Stimulated activated CD4-positive, alpha-beta T cell treated with anti-CD3 and anti-CD28 coated beads, Interleukin-1b, Interleukin-23, amount 100 ng/mL, for 24 hours (primary cell): ENCODE measurements at regions not wholly inside any gene's neighbourhood (a gene's known extent, or its start where the extent isn't known, plus 50 kb on each side); places are given as distances from the start of the nearest gene placed in this dataset.

ENCODE experiments used
- DNase-seq, 4 experiments: peaks; one replicate each; pipeline ENCODE4 v3.0.0-alpha.2; 2020; ENCODE audit warnings: low read depth in 4 of 4, low spot score in 1 of 4

DNA sequence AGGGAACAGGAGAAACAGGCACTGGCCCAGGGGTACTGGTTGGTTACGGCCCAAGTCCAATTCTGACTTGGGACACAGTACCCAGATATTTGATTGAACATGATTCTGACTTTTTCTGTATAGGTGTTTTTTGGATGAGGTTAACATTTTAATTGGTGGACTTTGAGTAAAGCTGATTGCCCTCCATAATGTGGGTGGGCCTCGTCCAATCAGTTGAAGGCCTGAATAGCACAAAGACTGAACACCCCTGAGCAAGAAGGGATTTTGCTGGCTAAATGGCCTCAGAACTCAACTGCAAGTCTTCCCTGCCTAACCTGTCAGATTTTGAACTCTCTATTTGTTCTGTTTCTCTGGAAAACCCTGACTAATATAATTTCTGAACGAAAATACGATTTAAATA is 222.6 kb downstream of the TEX36 start:
- DNase-seq = no peak

DNA sequence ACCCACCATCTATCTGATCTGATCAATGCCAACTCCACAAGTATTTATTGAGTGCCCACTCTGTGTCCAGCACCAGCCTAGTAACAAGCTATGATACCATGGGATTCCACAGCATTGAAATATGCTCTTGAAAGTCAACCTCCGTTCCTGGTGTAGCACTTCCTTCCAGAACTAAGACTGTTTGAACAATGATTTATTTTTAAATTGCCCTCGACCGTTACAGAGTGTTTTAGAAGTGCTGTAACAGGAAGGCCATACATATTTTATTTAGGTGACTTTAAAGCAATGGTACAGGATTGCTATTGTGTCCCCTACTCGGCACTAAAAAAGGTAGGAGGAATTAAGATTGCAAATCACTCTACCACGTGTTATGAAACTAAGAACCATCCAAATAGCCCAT is 225.6 kb downstream of the TEX36 start:
- no peak for DNase-seq

DNA sequence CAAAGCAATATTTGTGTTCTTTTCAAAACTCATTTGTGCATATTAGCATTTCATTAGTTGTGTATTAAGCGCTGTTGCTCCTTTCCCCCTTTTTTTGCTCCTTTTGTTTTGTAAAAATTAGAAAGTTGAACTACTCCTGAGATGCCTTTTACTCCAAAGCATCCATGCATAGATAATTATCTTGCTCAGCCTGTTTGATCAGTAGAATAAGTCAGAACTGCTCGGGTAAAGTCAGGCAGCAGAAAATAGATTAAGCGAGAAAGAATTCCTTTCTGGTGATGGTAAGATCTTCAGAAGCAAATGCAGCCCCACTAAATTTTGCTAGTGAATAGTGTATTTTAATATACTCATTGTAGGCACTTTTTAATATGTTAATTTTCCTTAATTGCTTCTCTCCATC is 227.1 kb downstream of the TEX36 start:
- no peak for DNase-seq

DNA sequence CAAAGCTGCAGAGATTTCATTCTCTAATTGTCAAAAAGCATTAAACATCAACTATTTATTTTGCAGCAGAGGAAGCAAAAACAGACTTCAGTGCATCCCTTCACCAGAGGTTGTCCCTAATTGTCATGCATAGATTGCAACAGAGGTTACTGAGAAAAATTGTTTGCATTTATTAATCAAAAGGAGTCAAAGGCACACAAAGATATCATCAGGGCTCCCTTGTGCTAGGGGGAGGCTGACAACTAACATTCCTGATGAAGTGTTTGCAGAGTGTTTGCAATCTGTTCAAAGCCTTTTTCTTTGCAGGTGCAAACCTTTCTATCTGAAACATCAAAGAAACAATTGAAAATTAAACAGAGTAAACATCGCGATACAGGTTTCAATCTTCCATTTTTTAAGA is 227.5 kb downstream of the TEX36 start:
- DNase-seq = no peak

DNA sequence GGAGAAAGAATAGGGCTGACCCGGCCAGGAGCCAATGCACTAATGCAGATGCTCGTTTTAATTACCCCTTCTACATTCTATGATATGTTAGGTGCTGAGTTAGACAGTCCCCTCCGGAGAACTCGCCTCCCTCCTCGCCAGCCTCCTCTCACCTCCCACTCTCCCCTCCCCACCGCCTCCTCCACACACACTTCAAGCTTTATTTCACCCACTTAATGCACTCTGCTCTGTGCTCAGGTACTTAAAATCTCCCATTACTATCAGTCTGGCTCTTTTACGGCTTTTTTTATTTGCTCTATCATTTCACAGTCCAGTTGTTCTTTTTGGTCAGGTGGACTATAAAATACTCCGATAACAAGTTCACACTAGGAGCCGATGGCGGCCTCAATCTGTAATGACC is 231.6 kb downstream of the TEX36 start:
- DNase-seq = no peak

DNA sequence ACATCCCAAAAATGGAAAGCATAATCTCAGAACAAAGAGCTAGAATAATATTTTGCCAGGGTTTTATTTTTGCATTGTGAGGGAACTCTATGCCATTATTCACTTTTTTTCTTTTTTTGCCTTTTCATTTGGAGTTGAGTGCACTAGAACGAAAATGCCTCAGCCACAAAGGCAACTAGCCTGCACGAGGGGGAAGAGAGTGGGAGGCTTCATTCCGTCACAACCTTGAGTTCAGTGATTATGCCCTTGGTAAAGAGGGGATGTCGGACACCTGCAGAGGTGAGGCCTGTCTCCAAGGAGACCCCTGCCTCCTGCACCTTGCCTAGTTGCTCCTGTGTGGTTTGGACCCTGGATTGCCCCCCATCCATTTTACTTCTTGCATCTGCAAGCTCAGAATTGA is 232.7 kb downstream of the TEX36 start:
- DNase-seq = no peak

DNA sequence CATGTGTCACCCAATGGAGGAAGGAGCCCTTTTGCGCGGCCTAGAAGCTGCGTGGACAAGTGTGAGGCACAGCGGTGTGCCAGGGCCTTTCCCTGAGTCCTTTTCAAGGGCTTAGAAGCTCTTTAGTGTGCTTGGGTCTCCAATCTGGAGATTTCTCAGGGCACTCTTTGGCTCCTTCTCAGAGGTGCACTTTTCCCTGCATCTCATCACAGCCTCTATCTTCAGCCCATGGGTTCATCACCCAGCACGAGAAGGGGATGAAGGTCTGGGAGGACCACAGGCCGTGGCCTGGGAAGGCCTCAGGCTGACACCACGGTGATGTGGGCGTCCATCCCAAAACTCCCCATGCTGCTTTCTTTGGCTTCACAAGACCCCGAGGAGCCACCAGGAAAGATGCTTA is 233.4 kb downstream of the TEX36 start:
- no peak for DNase-seq

DNA sequence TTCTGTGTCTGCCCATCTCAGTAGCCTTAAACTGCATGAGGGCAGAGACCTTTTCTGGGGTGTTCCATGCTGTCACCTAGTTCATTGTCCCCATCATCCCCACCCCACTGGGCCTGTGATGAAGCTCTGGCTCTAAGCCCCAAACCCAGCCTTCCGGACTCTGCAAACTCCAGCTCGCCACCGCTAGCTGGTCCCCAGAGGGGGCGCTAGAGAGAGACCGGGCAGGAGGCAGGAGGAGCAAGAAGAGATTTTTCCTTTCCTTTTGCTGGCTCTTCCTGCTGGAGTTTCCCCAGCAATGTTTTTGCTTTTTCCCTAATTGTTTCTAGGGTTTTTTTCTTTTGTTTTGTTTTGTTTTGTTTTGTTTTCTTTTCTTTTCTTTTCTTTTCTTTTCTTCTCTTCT is 234.4 kb downstream of the TEX36 start:
- no peak for DNase-seq

DNA sequence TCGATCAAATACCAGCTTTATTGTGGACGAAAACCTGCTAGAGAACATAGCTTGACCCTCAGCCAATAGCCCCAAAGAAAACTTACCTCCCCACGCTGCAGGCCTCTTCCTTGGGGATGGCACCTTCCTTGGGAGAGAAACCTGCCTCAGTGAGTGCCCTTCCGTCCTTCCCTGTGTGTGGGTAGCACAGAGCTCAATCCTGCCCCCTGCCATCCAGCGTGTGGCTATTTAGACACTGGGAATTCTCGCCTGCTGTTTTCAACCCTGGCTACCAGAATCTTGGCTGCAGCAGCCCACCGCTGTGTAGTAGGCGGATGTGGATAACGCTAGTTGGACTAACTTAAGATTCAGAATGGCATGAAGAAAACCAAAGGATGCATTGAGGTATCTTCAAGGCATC is 238.2 kb downstream of the TEX36 start:
- DNase-seq = no peak

DNA sequence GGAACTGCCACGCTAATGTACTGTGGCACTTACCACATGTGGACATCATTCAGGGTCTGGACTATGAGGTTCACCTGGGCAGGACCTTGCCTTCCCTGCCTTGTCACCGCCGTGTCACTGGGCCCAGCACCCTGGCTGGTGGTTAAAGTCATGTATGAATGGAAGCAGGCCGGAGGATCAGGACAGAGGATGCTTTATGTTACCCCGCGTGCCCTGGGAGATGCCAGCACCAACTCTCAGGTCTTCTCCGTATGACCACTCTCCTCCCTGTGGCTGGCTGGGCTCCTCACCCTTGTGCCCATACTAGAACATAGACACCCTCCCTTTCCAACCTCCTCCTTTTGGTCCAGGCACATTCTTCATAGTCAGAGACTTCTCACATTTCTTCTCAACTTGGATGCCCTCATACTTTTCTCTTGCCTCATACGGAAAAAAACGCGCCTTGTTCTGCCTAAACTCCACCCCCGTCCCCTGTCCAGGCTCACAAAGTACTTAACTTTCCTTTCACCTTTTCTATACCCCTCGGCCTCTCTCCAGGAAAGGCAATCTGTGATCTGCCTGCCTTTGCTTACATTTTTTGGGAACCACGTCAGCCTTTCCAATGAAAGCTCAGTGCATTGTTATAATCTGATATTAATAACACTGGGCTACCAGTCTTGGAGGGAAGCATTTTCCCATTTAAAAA is 240.0 kb downstream of the TEX36 start:
- no peak for DNase-seq

DNA sequence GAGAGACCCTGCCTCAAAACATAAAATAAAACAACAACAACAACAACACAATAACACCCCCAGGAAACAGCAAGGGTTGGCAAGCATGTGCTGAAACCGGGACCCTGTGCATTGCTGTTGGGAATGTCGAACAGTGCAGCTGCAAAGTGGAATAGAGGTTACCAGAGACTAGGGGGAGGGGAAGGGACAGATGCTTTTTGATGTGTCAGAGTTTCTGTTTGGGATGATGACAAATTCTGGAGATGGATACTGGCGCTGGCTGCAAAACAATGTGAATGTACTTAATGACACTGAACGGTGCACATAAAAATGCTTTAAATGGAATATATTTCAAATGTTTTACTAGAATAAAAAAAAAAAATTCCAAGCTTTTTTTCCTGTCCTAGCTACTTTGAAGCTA is 241.8 kb downstream of the TEX36 start:
- no peak for DNase-seq

DNA sequence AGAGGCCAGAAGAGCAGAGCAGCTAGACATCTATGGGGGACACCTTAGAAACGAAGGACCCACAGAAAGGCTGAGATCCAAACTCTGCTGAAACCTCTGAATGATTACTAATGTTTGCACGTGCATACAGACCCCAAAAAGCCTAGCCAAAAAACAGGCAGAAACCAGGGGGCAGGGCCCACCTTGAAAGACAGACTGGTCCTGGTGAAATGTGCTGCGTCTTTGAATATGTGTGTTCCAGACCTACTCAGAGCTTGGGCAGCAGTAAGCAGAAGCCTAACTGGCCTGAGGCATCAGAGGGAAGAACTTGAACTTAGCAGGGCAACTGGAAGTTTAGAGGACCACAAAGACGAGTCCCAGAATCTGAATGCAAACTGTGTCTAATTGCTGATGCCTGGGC is 251.8 kb downstream of the TEX36 start:
- no peak for DNase-seq

DNA sequence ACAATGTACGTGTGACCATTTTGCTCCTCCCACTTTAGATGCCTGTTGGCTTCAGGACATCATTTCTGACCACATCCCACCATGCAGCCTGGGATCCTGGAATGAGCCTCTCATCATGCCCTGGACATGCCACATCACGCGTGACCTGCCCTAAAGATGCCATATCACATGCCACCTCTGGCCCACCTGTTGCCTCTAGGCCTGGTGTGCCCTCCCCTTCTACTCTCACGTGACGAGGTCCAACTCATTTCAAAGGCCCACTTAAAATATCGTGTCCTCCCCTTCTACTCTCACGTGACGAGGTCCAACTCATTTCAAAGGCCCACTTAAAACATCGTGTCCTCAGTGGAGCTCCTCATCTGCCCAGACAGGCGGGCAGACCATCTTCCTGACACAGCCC is 254.9 kb downstream of the TEX36 start:
- no peak for DNase-seq

DNA sequence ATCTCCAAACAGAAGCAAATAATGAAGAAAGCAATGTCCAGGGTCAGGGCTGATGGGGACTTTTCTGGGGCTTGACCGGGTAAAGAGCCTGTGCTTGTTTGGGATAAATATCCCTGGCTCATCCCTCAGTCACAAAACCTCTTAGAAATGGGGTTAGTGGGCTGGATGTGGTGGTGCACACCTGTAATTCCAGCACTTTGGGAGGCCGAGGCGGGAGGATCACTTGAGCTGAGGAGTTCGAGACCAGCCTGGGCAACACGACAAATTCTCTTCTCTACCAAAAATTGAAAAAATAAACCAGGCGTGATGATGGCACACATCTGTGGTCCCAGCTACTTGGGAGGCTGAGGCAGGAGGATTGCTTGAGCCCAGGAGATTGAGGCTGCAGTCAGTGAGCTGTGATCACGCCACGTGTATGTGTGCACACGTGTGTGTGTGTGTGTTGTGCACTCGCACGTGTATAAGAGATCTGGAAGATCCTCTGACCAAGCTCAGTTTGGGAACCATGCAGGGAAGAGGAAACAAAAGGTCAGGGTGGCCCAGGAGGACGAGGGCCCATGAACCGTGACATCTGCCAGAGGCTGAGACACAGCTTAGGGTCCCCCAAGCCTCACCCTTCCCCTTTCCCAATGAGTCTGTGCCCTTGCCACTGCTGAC is 258.6 kb downstream of the TEX36 start:
- no peak for DNase-seq

DNA sequence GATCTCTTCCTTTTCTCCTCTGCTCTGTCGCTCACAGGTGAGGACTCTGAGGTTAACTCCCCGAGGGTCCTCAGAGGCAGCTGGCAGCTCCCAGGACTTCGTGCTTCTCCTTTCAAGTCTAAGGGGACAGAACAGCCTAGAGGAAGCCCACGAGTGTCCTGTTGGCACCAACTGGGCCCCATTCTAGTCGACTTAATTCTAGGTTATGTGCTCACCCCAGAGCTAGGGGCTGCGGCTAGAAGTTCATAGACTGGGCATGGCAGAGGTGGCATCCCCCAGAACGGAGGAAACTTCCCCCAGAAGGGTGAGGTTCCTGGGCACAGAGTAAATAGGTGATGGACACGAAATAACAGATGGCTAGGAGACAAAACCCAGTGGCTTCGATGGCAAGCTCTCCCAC is 259.4 kb downstream of the TEX36 start:
- DNase-seq = no peak

DNA sequence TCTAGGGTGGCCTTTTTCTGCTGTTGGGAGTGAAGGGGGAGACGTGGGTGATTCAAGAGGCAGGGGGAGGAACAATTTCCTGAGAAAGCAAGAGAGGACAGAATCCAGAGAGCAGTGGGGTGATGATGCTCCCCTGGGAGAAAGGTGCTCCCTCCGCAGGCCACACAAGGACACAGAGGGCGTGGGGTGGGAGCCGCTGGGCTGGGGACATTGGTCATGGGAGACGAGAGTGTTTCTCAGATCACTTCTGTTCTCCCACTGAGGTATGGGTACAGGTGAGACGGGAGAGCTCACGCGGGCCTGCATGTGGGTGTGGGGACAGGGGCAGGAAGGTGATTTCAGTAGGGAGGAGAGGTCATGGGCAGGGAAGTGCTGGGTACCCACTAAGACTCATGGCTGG is 259.5 kb upstream of the CTBP2 start:
- DNase-seq = no peak

DNA sequence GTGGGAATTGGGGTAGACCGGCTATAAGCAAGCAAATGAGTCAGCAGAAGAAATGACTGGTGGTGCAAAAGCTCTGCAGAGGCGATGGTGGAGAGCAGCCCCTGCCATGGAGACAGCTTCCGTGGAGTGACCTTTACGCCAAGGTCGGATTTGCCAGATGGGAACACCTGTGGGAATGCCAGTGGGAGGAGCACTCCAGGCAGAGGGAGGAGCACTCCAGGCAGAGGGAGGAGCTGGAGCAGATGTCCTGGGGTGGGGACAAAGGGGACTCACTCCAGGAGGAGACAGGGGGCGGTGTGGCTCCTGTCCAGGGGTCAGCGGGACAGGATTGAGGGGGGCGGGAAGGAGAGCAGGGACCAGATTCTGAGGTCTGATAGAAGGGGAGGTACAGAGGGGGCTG is 258.8 kb upstream of the CTBP2 start:
- DNase-seq = no peak

DNA sequence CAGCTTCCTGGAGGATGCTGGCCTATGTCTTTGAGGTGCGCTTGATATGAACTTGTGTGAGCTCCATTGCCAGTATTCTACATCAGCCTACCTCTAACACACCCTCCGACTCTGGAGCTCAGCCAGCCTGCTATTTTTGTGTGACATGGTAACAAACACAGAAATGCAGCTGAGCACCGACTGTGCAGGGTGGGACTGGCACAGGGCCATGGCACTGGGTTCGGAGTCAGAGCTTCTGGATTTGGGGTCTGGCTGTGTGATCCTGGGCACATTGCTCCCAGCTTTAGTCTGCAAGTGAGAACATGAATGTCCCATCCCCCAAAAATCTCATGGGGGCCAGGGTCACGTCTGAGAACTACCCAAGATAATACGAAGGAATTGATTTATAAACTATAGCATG is 257.2 kb upstream of the CTBP2 start:
- DNase-seq = no peak

DNA sequence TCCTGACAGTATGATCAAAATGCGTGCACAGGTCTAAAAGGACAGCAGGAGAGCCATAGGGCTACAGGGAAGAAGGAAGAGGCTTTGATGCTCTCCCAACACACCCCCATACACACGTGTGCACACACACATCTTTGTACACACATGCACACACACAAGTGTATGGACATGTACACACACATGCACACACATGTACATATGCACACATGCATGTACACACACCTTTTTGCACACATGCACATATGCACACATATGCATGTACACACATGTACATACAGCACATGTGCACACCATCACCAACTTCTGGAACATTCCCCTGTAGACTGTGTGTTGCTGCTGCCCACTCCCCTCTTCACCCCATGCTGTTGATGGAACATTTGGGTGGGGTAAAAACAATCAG is 255.6 kb upstream of the CTBP2 start:
- DNase-seq = no peak

DNA sequence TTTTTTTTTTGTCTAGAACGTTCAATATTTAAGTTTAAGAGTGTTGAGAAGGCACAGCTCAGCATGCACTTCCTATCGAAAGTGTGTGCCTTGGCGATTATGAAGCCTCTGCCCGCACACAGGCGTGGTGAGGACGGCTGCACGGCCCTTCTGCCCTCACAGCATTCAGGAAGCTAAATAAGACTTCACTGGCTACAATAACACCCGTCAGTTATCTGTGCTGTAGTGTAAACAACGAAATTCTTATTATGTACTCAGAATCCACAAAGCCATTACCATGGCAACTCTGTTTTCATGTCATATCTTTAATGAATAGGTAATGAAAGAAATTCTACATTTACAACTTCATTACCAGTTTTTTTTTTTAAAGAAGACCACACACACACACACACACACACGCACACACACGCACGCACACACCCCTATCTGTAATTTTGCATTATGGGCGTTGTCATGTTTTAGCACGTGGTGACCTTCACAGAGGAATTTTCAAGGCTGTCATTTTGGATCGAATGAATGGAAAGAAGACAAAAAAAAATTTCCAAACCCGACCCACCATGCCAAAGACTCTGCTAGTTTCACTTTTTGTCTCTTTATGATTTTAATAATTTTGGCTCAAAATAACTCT is 254.8 kb upstream of the CTBP2 start:
- DNase-seq = no peak

DNA sequence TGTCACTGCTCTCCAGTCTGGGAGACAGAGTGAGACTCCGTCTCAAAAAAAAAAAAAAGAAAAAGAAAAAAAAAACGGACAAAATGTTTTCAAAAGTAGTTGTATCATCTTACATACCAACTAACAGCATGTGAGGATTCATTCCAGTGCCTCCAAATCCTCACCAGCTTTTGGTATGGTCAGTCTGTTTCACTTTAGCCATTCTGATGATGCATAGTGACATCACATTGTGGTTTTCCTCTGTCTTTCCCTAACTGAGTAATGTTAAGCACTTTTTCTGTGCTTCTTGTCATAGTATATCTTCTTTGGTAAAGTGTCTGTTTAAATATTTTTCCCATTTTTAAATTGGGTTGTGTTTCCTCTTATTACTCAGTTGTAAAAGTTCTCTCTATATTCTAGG is 251.4 kb upstream of the CTBP2 start:
- no peak for DNase-seq

DNA sequence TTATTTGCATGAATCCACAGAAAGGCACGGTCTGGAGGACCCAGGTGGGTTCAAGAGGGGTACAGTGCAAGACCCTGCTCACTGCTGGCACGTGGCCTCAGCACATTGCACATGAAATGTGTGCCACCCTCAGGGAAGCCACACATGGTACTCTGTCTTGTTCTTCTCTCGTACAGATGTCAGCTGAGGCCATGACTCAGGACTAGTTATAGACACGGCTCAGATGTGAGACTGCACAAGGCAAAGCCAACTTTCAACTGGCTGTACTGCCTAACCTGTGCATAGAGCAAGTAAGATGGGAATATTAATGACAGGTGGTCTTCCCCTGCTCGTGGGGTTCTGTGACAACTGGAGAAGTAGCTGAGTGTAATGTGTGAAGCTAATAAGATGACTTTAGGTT is 249.4 kb upstream of the CTBP2 start:
- no peak for DNase-seq

DNA sequence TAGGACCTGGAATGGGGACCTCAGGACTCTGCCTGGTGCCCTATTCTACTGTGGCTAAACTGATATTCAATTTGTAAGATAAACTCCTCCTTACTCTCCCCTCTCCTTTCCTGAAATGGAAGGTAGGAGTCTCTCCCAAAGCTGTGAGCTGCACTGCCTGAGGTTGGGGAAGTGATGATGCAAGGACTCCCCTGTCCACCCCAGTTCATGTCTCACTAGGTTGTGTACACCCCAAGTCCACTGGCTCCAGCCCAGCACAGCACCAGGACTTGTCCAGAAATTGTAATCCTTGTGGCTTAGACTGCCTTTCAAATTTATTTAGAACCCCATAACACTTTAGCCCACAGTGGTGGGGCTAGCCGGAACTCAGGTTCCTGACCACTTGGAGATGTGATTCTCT is 247.2 kb upstream of the CTBP2 start:
- no peak for DNase-seq
